ENCODE measurements at regions not wholly inside any gene's neighbourhood (a gene's known extent, or its start where the extent isn't known, plus 50 kb on each side); places are given as distances from the start of the nearest gene placed in this dataset.

DNA sequence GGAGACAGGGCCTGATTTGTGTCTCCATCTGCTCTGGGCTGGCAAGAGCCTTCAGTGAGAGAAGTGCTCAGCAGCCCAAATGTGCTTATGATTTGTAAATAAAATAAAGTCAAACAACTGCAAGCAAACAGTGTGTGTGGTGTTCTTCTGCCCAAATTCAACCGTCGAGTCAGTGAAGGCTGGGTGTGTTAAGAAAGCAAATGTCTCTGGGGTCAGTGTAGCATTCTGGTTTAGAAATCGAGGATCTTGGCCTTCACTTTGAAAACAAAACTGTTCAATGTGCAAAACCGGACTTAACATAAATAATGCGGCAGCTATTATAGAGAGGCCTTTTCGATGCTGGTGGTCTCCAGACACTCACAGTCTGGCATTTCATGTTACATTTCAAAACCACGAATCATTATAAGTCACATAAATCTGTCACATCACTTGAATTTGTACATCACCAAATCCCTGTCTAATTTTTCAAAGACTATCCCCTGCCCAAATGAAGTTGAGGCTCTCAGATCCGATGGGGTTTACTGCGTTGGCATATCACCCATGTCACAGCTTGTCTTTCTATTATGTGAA lies 158.6 kb upstream of the MYOCD start:
- no peak for TF ChIP-seq MLX (CRISPR knock-in tag; IDR thresholded peaks at IDR 0.05)
- TF ChIP-seq NFYB (CRISPR knock-in tag; conservative IDR thresholded peaks at IDR 0.05; ENCODE audit: low read depth): no peak
- TF ChIP-seq NR3C1 (CRISPR knock-in tag; conservative IDR thresholded peaks at IDR 0.05; ENCODE audit: low read depth): no peak
- TF ChIP-seq CTCF (IDR thresholded peaks at IDR 0.05): no peak
- TF ChIP-seq TEAD4 (CRISPR knock-in tag; IDR thresholded peaks at IDR 0.05): no peak

Data from WTC11 (cell line).